ENCODE measurements at regions not wholly inside any gene's neighbourhood (a gene's known extent, or its start where the extent isn't known, plus 50 kb on each side); places are given as distances from the start of the nearest gene placed in this dataset.
A peak's percentile ranks its signal among the peaks of the same experiment; 100 is the strongest.

DNA sequence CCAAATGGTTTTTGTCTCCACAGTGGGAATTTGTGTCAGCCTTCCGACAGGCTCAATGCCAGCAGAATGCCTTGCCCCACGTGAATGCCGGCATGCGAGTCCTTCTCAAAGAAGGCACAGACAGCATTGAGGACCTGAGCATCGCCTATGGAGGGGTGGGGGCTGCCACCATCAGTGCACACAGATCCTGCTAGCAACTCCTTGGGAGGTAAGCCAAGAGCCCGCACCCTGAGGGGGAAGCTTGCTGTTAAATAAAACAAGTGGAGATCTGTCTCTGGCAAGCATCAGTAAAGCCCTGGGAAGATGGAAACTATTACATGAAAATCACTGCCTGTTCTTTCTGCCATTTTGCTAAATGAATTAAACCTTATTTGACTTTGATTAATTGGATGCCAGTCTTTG is 67.5 kb upstream of the BZW1 start:
- Histone ChIP-seq H3K27ac (no peak overlapping the region), H3K9me3 (no peaks in the 10 kb centered on the region), H3K27me3 (no peaks in the 10 kb centered on the region), H3K4me1 (peaks cover 11% of the 10 kb centered on the region), H3K36me3 (replicated peaks in 1 of 2; ENCODE audit: insufficient read depth in 1 of 2, low read depth in 2 of 2) (no peaks in the 10 kb centered on the region), H3K4me3 (no peak overlapping the region)
- intact Hi-C loops (cut with DNase I): no loop called here
- no peak for ATAC-seq
- DNase-seq: no peak
- TF ChIP-seq, protein P1, sequence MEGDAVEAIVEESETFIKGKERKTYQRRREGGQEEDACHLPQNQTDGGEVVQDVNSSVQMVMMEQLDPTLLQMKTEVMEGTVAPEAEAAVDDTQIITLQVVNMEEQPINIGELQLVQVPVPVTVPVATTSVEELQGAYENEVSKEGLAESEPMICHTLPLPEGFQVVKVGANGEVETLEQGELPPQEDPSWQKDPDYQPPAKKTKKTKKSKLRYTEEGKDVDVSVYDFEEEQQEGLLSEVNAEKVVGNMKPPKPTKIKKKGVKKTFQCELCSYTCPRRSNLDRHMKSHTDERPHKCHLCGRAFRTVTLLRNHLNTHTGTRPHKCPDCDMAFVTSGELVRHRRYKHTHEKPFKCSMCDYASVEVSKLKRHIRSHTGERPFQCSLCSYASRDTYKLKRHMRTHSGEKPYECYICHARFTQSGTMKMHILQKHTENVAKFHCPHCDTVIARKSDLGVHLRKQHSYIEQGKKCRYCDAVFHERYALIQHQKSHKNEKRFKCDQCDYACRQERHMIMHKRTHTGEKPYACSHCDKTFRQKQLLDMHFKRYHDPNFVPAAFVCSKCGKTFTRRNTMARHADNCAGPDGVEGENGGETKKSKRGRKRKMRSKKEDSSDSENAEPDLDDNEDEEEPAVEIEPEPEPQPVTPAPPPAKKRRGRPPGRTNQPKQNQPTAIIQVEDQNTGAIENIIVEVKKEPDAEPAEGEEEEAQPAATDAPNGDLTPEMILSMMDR (IDR thresholded peaks at IDR 0.05): no peak
- no peak for TF ChIP-seq POLR2A (IDR thresholded peaks at IDR 0.05)
- 73 to 86% methylated on average over 6 of the region's 6 CpGs for WGBS, 2 donors

GRCh38 chr2:200746301-200746700 is 65.4 kb upstream of the BZW1 start:
- DNase-seq (no peak), ATAC-seq (no peak)
- TF ChIP-seq, protein P1 (IDR thresholded peaks at IDR 0.05): no peak
- no peak for TF ChIP-seq POLR2A (IDR thresholded peaks at IDR 0.05)
- 90 to 94% methylated on average over 7 of the region's 7 CpGs for WGBS, 2 donors
- Histone ChIP-seq H3K27me3 (no peaks in the 10 kb centered on the region), H3K36me3 (replicated peaks in 1 of 2; ENCODE audit: insufficient read depth in 1 of 2, low read depth in 2 of 2) (no peaks in the 10 kb centered on the region), H3K9me3 (no peaks in the 10 kb centered on the region), H3K27ac (no peak overlapping the region), H3K4me1 (peaks cover 11% of the 10 kb centered on the region), H3K4me3 (no peak overlapping the region)
- intact Hi-C loops (cut with DNase I): no loop called here

- Histone ChIP-seq H3K36me3 (replicated peaks in 1 of 2; ENCODE audit: insufficient read depth in 1 of 2, low read depth in 2 of 2) (no peaks in the 10 kb centered on the region), H3K27me3 (no peaks in the 10 kb centered on the region), H3K9me3 (no peaks in the 10 kb centered on the region), H3K4me3 (no peak overlapping the region), H3K27ac (no peak overlapping the region), H3K4me1 (peaks cover 11% of the 10 kb centered on the region)
- peak; percentile 48 for ATAC-seq
- peak in 2 of 4 donors; percentile 22 to 25 for DNase-seq
- intact Hi-C loops (cut with DNase I): no loop called here
- 29% methylated on average over 16 of the region's 16 CpGs for WGBS, 2 donors
- TF ChIP-seq POLR2A (IDR thresholded peaks at IDR 0.05): no peak
- TF ChIP-seq, protein P1 (IDR thresholded peaks at IDR 0.05): no peak
These were observed 63.8 kb upstream of the BZW1 start for GRCh38 chr2:200747668-200748618.

GRCh38 chr2:200748779-200749178 is 62.9 kb upstream of the BZW1 start:
- Histone ChIP-seq H3K27me3 (no peaks in the 10 kb centered on the region), H3K36me3 (replicated peaks in 1 of 2; ENCODE audit: insufficient read depth in 1 of 2, low read depth in 2 of 2) (no peaks in the 10 kb centered on the region), H3K27ac (no peak overlapping the region), H3K4me3 (no peak overlapping the region), H3K9me3 (no peaks in the 10 kb centered on the region), H3K4me1 (peaks cover 11% of the 10 kb centered on the region)
- ATAC-seq: no peak
- intact Hi-C loops (cut with DNase I): no loop called here
- no peak for DNase-seq
- 86 to 92% methylated on average over 4 of the region's 4 CpGs for WGBS, 2 donors
- TF ChIP-seq, protein P1 (IDR thresholded peaks at IDR 0.05): no peak
- TF ChIP-seq POLR2A (IDR thresholded peaks at IDR 0.05): no peak
